ENCODE measurements at regions not wholly inside any gene's neighbourhood (a gene's known extent, or its start where the extent isn't known, plus 50 kb on each side); places are given as distances from the start of the nearest gene placed in this dataset.

DNA sequence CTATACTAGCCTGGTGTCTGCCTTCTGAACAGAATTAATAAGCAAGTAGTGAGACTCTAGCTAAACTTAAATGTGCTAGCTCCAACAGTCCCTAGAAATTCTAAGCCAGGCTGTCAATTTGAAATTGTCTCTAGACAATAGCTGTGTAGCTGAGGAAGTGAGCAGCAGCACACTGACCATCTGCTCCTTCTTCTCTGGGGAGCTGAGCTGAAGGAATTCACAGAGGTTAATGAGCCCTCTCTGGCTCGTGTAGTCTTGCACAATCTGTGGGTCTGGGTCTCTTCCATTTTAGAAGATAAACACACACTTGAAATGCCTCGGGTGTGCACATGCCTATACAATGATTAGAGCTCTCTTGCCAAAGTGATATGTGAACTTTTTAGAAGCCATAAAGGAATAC is 63.5 kb upstream of the BARX1 start:
- TF ChIP-seq, protein P1, sequence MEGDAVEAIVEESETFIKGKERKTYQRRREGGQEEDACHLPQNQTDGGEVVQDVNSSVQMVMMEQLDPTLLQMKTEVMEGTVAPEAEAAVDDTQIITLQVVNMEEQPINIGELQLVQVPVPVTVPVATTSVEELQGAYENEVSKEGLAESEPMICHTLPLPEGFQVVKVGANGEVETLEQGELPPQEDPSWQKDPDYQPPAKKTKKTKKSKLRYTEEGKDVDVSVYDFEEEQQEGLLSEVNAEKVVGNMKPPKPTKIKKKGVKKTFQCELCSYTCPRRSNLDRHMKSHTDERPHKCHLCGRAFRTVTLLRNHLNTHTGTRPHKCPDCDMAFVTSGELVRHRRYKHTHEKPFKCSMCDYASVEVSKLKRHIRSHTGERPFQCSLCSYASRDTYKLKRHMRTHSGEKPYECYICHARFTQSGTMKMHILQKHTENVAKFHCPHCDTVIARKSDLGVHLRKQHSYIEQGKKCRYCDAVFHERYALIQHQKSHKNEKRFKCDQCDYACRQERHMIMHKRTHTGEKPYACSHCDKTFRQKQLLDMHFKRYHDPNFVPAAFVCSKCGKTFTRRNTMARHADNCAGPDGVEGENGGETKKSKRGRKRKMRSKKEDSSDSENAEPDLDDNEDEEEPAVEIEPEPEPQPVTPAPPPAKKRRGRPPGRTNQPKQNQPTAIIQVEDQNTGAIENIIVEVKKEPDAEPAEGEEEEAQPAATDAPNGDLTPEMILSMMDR (IDR thresholded peaks at IDR 0.05), result no peak
- DNase-seq (ENCODE audit: low spot score) (no peak), ATAC-seq (ENCODE audit: low FRiP score) (peak; percentile 28)

GRCh38 chr9:94017939-94018531 is 62.9 kb upstream of the BARX1 start:
- DNase-seq (ENCODE audit: low spot score), result no peak
- TF ChIP-seq, protein P1 (IDR thresholded peaks at IDR 0.05), result no peak
- ATAC-seq (ENCODE audit: low FRiP score), result no peak

- ATAC-seq (ENCODE audit: low FRiP score) (no peak), DNase-seq (ENCODE audit: low spot score) (no peak)
- TF ChIP-seq, protein P1 (IDR thresholded peaks at IDR 0.05), result no peak
Measured at GRCh38 chr9:94016744-94017143, 61.6 kb upstream of the BARX1 start.

DNA sequence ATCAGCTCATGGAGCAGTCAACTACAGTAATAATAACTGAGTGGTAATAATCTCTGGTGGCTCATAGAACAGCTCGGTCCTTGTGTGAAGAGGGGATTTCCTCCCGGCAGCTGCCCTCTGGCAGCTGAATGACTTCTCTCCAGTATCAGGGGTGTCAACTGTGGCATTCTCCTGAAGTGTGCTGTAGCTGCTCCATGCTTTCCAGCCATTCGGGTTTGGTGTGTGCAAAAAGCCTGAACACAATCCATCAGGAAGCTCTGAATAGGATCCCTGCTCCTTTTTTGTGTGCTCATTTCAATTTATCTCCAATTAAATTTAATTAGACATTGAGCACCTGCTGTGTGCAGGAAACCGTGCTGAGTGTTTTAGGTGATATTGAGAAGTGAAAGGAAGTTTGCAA is 59.8 kb upstream of the BARX1 start:
- DNase-seq (ENCODE audit: low spot score) (no peak), ATAC-seq (ENCODE audit: low FRiP score) (no peak)
- TF ChIP-seq, protein P1 (IDR thresholded peaks at IDR 0.05), result no peak

- TF ChIP-seq, protein P1 (IDR thresholded peaks at IDR 0.05), result no peak
- ATAC-seq (ENCODE audit: low FRiP score), result no peak
- DNase-seq (ENCODE audit: low spot score), result no peak
Measured at GRCh38 chr9:94014066-94014654, 59.0 kb upstream of the BARX1 start.

DNA sequence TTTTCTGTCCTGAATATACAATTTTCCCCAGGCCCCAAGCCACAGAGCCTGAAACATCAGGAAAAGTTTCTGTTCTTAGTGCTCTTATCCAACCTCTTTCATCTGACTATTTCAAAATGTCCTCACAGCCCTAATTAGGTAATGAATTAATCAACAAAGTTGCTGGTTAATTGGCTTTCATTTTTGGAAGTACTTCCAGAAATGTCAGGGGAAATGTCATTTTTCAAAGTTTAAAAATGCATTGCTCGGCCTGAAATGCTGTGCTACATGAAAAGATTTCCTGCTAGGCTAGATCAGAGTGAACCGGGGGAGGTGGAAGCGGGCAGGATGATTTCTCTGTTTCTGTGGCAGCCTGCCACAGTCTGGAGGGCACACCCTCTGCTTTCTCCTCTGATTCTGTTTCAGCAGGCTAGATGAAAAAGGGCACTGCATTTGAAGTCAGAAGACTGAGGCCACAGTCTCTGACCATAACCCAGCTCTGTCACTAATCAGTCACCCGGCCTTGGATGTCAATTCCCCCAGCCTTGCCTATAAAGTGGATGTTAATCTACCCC is 55.9 kb upstream of the BARX1 start:
- DNase-seq (ENCODE audit: low spot score), result no peak

More for the DNA sequence above, 55.9 kb upstream of the BARX1 start:
- ATAC-seq (ENCODE audit: low FRiP score), result peak; percentile 96
- TF ChIP-seq, protein P1 (IDR thresholded peaks at IDR 0.05), result no peak

All from omental fat pad (tissue), 3 donors.